ENCODE measurements at regions not wholly inside any gene's neighbourhood (a gene's known extent, or its start where the extent isn't known, plus 50 kb on each side); places are given as distances from the start of the nearest gene placed in this dataset.

- no peak overlapping the region for H3K27ac ChIP-seq (ENCODE audit: control insufficient read depth, insufficient read depth, low read length)
- H2AFZ ChIP-seq (ENCODE audit: control insufficient read depth, low read length), result no peak overlapping the region
- no peak overlapping the region for H3K4me2 ChIP-seq (ENCODE audit: control insufficient read depth, extremely low read depth, insufficient read depth, low read depth, low read length)
- no peak for TF ChIP-seq EZH2 (IDR thresholded peaks at IDR 0.05; ENCODE audit: low read length)
- TF ChIP-seq, protein P1, sequence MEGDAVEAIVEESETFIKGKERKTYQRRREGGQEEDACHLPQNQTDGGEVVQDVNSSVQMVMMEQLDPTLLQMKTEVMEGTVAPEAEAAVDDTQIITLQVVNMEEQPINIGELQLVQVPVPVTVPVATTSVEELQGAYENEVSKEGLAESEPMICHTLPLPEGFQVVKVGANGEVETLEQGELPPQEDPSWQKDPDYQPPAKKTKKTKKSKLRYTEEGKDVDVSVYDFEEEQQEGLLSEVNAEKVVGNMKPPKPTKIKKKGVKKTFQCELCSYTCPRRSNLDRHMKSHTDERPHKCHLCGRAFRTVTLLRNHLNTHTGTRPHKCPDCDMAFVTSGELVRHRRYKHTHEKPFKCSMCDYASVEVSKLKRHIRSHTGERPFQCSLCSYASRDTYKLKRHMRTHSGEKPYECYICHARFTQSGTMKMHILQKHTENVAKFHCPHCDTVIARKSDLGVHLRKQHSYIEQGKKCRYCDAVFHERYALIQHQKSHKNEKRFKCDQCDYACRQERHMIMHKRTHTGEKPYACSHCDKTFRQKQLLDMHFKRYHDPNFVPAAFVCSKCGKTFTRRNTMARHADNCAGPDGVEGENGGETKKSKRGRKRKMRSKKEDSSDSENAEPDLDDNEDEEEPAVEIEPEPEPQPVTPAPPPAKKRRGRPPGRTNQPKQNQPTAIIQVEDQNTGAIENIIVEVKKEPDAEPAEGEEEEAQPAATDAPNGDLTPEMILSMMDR (optimal IDR thresholded peaks at IDR 0.05 in 1 of 3, IDR thresholded peaks at IDR 0.05 in 1 of 3, conservative IDR thresholded peaks at IDR 0.05 in 1 of 3; ENCODE audit: extremely low read depth in 1 of 3, insufficient read depth in 2 of 3, low read length in 3 of 3), result no peak
- H3K9ac ChIP-seq (ENCODE audit: control insufficient read depth, extremely low read depth, insufficient read depth, low read length), result no peak overlapping the region
- no peaks in the 10 kb centered on the region for H3K9me3 ChIP-seq (ENCODE audit: control insufficient read depth, low read depth, low read length)
- H3K4me1 ChIP-seq (ENCODE audit: control insufficient read depth, extremely low read depth, insufficient read depth, low read length), result no peaks in the 10 kb centered on the region
- no peak overlapping the region for H3K4me3 ChIP-seq (ENCODE audit: control insufficient read depth in 2 of 3, extremely low read depth in 1 of 3, insufficient read depth in 2 of 3, low read depth in 1 of 3, low read length in 3 of 3)
- no peaks in the 10 kb centered on the region for H3K9me1 ChIP-seq (ENCODE audit: control insufficient read depth, extremely low read depth, insufficient read depth, low read length)
- dilution Hi-C loops (cut with MboI; ENCODE audit: extremely low pct_ligation_motif_present, low sequenced_read_pairs), result loop anchor here (25.0 kb wide), 1 partner anchor 313 kb away; no protein-coding TSS in a partner anchor
- H3K79me2 ChIP-seq (ENCODE audit: control insufficient read depth, insufficient read depth, low read length), result no peaks in the 10 kb centered on the region
- no peaks in the 10 kb centered on the region for H3K27me3 ChIP-seq (ENCODE audit: control insufficient read depth, extremely low read depth, insufficient read depth, low read length)
- FAIRE-seq, result no peak
- DNase-seq (ENCODE audit: low read depth, low spot score), result no peak
- H3K36me3 ChIP-seq (ENCODE audit: control insufficient read depth in 2 of 2, extremely low read depth in 1 of 2, insufficient read depth in 2 of 2, low read length in 2 of 2), result no peaks in the 10 kb centered on the region
- no peaks in the 10 kb centered on the region for H4K20me1 ChIP-seq (ENCODE audit: control insufficient read depth, extremely low read depth, insufficient read depth, low read length)
Observed at GRCh38 chr21:14750041-14750440, 203.9 kb upstream of the SAMSN1 start.

GRCh38 chr21:14748662-14749061, 202.5 kb upstream of the SAMSN1 start:
- no peaks in the 10 kb centered on the region for H3K4me1 ChIP-seq (ENCODE audit: control insufficient read depth, extremely low read depth, insufficient read depth, low read length)
- DNase-seq (ENCODE audit: low read depth, low spot score), result no peak
- H3K27me3 ChIP-seq (ENCODE audit: control insufficient read depth, extremely low read depth, insufficient read depth, low read length), result no peaks in the 10 kb centered on the region
- no peak overlapping the region for H2AFZ ChIP-seq (ENCODE audit: control insufficient read depth, low read length)
- H3K79me2 ChIP-seq (ENCODE audit: control insufficient read depth, insufficient read depth, low read length), result no peaks in the 10 kb centered on the region
- H3K27ac ChIP-seq (ENCODE audit: control insufficient read depth, insufficient read depth, low read length), result no peak overlapping the region
- H3K36me3 ChIP-seq (ENCODE audit: control insufficient read depth in 2 of 2, extremely low read depth in 1 of 2, insufficient read depth in 2 of 2, low read length in 2 of 2), result no peaks in the 10 kb centered on the region
- no peak overlapping the region for H3K4me3 ChIP-seq (ENCODE audit: control insufficient read depth in 2 of 3, extremely low read depth in 1 of 3, insufficient read depth in 2 of 3, low read depth in 1 of 3, low read length in 3 of 3)
- TF ChIP-seq EZH2 (IDR thresholded peaks at IDR 0.05; ENCODE audit: low read length), result no peak
- TF ChIP-seq, protein P1 (optimal IDR thresholded peaks at IDR 0.05 in 1 of 3, IDR thresholded peaks at IDR 0.05 in 1 of 3, conservative IDR thresholded peaks at IDR 0.05 in 1 of 3; ENCODE audit: extremely low read depth in 1 of 3, insufficient read depth in 2 of 3, low read length in 3 of 3), result no peak
- H3K4me2 ChIP-seq (ENCODE audit: control insufficient read depth, extremely low read depth, insufficient read depth, low read depth, low read length), result no peak overlapping the region
- no peaks in the 10 kb centered on the region for H3K9me3 ChIP-seq (ENCODE audit: control insufficient read depth, low read depth, low read length)
- H3K9me1 ChIP-seq (ENCODE audit: control insufficient read depth, extremely low read depth, insufficient read depth, low read length), result no peaks in the 10 kb centered on the region
- H4K20me1 ChIP-seq (ENCODE audit: control insufficient read depth, extremely low read depth, insufficient read depth, low read length), result no peaks in the 10 kb centered on the region
- FAIRE-seq, result no peak
- H3K9ac ChIP-seq (ENCODE audit: control insufficient read depth, extremely low read depth, insufficient read depth, low read length), result no peak overlapping the region
- dilution Hi-C loops (cut with MboI; ENCODE audit: extremely low pct_ligation_motif_present, low sequenced_read_pairs), result no loop called here
